HepG2 (cell line): ENCODE measurements at regions not wholly inside any gene's neighbourhood (a gene's known extent, or its start where the extent isn't known, plus 50 kb on each side); places are given as distances from the start of the nearest gene placed in this dataset.

Source experiments
- CTCF ChIP-seq: sonication (generic); formaldehyde crosslinking; IDR thresholded peaks from 2 replicates; pipeline ENCODE4 v1.5.0; 2020; ENCODE audit warnings: mild to moderate bottlenecking, missing genetic modification reagents, moderate library complexity
- POLR2A ChIP-seq, 2 experiments: IDR thresholded peaks; 2 replicates each; pipeline ENCODE4 v1.6.1; 2011; ENCODE audit warnings: low read depth in 2 of 2, low read length in 2 of 2, mild to moderate bottlenecking in 1 of 2, moderate library complexity in 1 of 2; ENCODE audit not compliant: insufficient read depth in 1 of 2
- RFXANK ChIP-seq: IDR thresholded peaks from 2 replicates; pipeline ENCODE4 v1.6.1; 2016

DNA sequence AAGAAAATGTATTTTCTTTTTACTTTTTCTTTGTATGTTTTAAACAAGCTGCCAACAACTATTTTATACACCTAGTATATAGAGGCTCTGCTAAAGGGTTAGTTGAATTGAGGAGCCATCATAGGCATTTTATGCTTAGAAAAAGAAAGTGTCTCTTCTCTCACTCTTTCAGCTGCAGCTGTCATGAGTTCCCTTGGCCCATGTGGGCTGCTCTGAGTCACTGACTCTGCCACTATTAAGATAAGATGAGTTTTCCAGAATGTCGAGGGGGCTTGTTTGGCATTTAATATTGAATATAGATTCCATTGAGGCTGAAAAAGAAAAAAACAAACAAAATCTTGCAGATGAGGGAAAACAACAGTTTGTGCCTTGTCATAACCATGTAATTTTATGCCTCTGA, 126.0 kb upstream of the PAQR3 start:
- TF ChIP-seq RFXANK (CRISPR knock-in tag) (no peak), CTCF (no peak), POLR2A (IDR thresholded peaks at IDR 0.05; ENCODE audit: insufficient read depth in 1 of 2, low read depth in 2 of 2, low read length in 2 of 2) (no peak)
